Activated naive CD8-positive, alpha-beta T cell treated with anti-CD3 and anti-CD28 coated beads, Interleukin-2, amount 10 ng/mL, durations not matched to agents 7 days and 5 days (primary cell): ENCODE measurements at regions not wholly inside any gene's neighbourhood (a gene's known extent, or its start where the extent isn't known, plus 50 kb on each side); places are given as distances from the start of the nearest gene placed in this dataset.
"Not testable (repeated sequence)": the region's sequence is repeated elsewhere in the genome, so short reads cannot be mapped to it uniquely, and the experiment has no call there.

Experiments used
- ATAC-seq: fragments of 150-1000 bp; cut with Tn5 transposase; one replicate; pipeline ENCODE4 v1.10.0; 2021; ENCODE audit warnings: low read depth, moderate library complexity
- POLR2A ChIA-PET: fragments of 350-600 bp; sonication (Branson Sonifier 250); formaldehyde crosslinking; loops from one replicate; lab custom pipeline; 2021; ENCODE audit warnings: antibody characterized with exemption; lab: Charles Lee
- DNase-seq: peaks from one replicate; pipeline ENCODE4 v3.0.0; 2021
- H3K27ac Mint-ChIP-seq: one replicate; pipeline ENCODE4 v1.8.0; 2022; ENCODE audit warnings: mild to moderate bottlenecking, mixed read lengths
- H3K27me3 Mint-ChIP-seq: one replicate; pipeline ENCODE4 v1.8.0; 2022; ENCODE audit warnings: mild to moderate bottlenecking, moderate library complexity, mixed read lengths
- H3K36me3 Mint-ChIP-seq: one replicate; pipeline ENCODE4 v1.8.0; 2021; ENCODE audit warnings: mild to moderate bottlenecking, mixed read lengths
- H3K4me1 Mint-ChIP-seq: one replicate; pipeline ENCODE4 v1.8.0; 2021; ENCODE audit warnings: mixed read lengths
- H3K4me3 Mint-ChIP-seq: one replicate; pipeline ENCODE4 v1.8.0; 2022; ENCODE audit warnings: mild to moderate bottlenecking, moderate library complexity, mixed read lengths
- H3K9me3 Mint-ChIP-seq: one replicate; pipeline ENCODE4 v1.8.0; 2021; ENCODE audit warnings: mixed read lengths

- no peaks in the 10 kb centered on the region for H3K4me1 Mint-ChIP-seq
- POLR2A ChIA-PET = no interaction called here
- no peaks in the 10 kb centered on the region for H3K36me3 Mint-ChIP-seq
- DNase-seq (no peak), ATAC-seq (no peak)
- H3K4me3 Mint-ChIP-seq = no peak overlapping the region
- H3K27me3 Mint-ChIP-seq = no peaks in the 10 kb centered on the region
- H3K9me3 Mint-ChIP-seq = peaks cover 10% of the 10 kb centered on the region
- no peak overlapping the region for H3K27ac Mint-ChIP-seq
Observed at GRCh38 chr22:27253108-27253902, 548.3 kb downstream of the MN1 start.

- H3K4me1 Mint-ChIP-seq, H3K27ac Mint-ChIP-seq, H3K27me3 Mint-ChIP-seq, DNase-seq, H3K4me3 Mint-ChIP-seq, H3K36me3 Mint-ChIP-seq, POLR2A ChIA-PET, H3K9me3 Mint-ChIP-seq, ATAC-seq: not testable (repeated sequence)
Observed at GRCh38 chr22:27254063-27254462, 547.5 kb downstream of the MN1 start.

- Mint-ChIP-seq H3K4me1 (no peaks in the 10 kb centered on the region), H3K4me3 (no peak overlapping the region), H3K9me3 (peaks cover 10% of the 10 kb centered on the region), H3K27me3 (no peaks in the 10 kb centered on the region), H3K36me3 (no peaks in the 10 kb centered on the region), H3K27ac (no peak overlapping the region)
- POLR2A ChIA-PET = no interaction called here
- no peak for DNase-seq
- ATAC-seq = no peak
Observed at GRCh38 chr22:27255580-27255979, 546.0 kb downstream of the MN1 start.

- no peaks in the 10 kb centered on the region for H3K4me1 Mint-ChIP-seq
- no peak for ATAC-seq
- peaks cover 7% of the 10 kb centered on the region for H3K9me3 Mint-ChIP-seq
- H3K27ac Mint-ChIP-seq = no peak overlapping the region
- H3K4me3 Mint-ChIP-seq = no peak overlapping the region
- no peaks in the 10 kb centered on the region for H3K27me3 Mint-ChIP-seq
- POLR2A ChIA-PET = no interaction called here
- no peaks in the 10 kb centered on the region for H3K36me3 Mint-ChIP-seq
- no peak for DNase-seq
Observed at GRCh38 chr22:27257987-27258386, 543.6 kb downstream of the MN1 start.

GRCh38 chr22:27258616-27259172, 542.9 kb downstream of the MN1 start:
- no peaks in the 10 kb centered on the region for H3K27me3 Mint-ChIP-seq
- DNase-seq = no peak
- no peak overlapping the region for H3K4me3 Mint-ChIP-seq
- no peak for ATAC-seq
- H3K27ac Mint-ChIP-seq = no peak overlapping the region
- POLR2A ChIA-PET = no interaction called here
- H3K4me1 Mint-ChIP-seq = no peaks in the 10 kb centered on the region
- H3K36me3 Mint-ChIP-seq = no peaks in the 10 kb centered on the region
- H3K9me3 Mint-ChIP-seq = peaks cover 11% of the 10 kb centered on the region

- Mint-ChIP-seq H3K4me1 (no peaks in the 10 kb centered on the region), H3K4me3 (no peak overlapping the region), H3K36me3 (no peaks in the 10 kb centered on the region), H3K9me3 (peaks cover 11% of the 10 kb centered on the region), H3K27ac (no peak overlapping the region), H3K27me3 (no peaks in the 10 kb centered on the region)
- POLR2A ChIA-PET = no interaction called here
- no peak for ATAC-seq
- DNase-seq = no peak
Observed at GRCh38 chr22:27259433-27259832, 542.1 kb downstream of the MN1 start.

GRCh38 chr22:27260087-27260698, 541.4 kb downstream of the MN1 start:
- no peak for DNase-seq
- ATAC-seq = no peak
- Mint-ChIP-seq H3K27me3 (no peaks in the 10 kb centered on the region), H3K27ac (no peak overlapping the region), H3K36me3 (no peaks in the 10 kb centered on the region), H3K9me3 (peaks cover 11% of the 10 kb centered on the region), H3K4me1 (no peaks in the 10 kb centered on the region), H3K4me3 (no peak overlapping the region)
- POLR2A ChIA-PET = no interaction called here

- POLR2A ChIA-PET = no interaction called here
- peaks cover 5% of the 10 kb centered on the region for H3K9me3 Mint-ChIP-seq
- H3K4me1 Mint-ChIP-seq = no peaks in the 10 kb centered on the region
- DNase-seq (no peak), ATAC-seq (no peak)
- no peaks in the 10 kb centered on the region for H3K36me3 Mint-ChIP-seq
- no peaks in the 10 kb centered on the region for H3K27me3 Mint-ChIP-seq
- no peak overlapping the region for H3K4me3 Mint-ChIP-seq
- no peak overlapping the region for H3K27ac Mint-ChIP-seq
Observed at GRCh38 chr22:27262361-27262760, 539.2 kb downstream of the MN1 start.

- DNase-seq = no peak
- no peak overlapping the region for H3K27ac Mint-ChIP-seq
- H3K9me3 Mint-ChIP-seq = peaks cover 5% of the 10 kb centered on the region
- H3K36me3 Mint-ChIP-seq = no peaks in the 10 kb centered on the region
- H3K4me1 Mint-ChIP-seq = no peaks in the 10 kb centered on the region
- POLR2A ChIA-PET = no interaction called here
- no peak overlapping the region for H3K4me3 Mint-ChIP-seq
- no peaks in the 10 kb centered on the region for H3K27me3 Mint-ChIP-seq
- no peak for ATAC-seq
Observed at GRCh38 chr22:27264184-27264583, 537.4 kb downstream of the MN1 start.

GRCh38 chr22:27267145-27267544, 534.4 kb downstream of the MN1 start:
- Mint-ChIP-seq H3K27ac (no peak overlapping the region), H3K36me3 (no peaks in the 10 kb centered on the region), H3K27me3 (peaks cover 5% of the 10 kb centered on the region), H3K9me3 (peaks cover 5% of the 10 kb centered on the region), H3K4me1 (no peaks in the 10 kb centered on the region), H3K4me3 (no peak overlapping the region)
- ATAC-seq (no peak), DNase-seq (no peak)
- POLR2A ChIA-PET = no interaction called here

- ATAC-seq (no peak), DNase-seq (no peak)
- Mint-ChIP-seq H3K27ac (no peak overlapping the region), H3K36me3 (no peaks in the 10 kb centered on the region), H3K4me1 (no peaks in the 10 kb centered on the region), H3K9me3 (no peaks in the 10 kb centered on the region), H3K4me3 (no peak overlapping the region), H3K27me3 (peaks cover 5% of the 10 kb centered on the region)
- POLR2A ChIA-PET = no interaction called here
Observed at GRCh38 chr22:27269751-27270543, 531.6 kb downstream of the MN1 start.

GRCh38 chr22:27270818-27271510, 530.6 kb downstream of the MN1 start:
- H3K36me3 Mint-ChIP-seq = no peaks in the 10 kb centered on the region
- no peak overlapping the region for H3K27ac Mint-ChIP-seq
- no peaks in the 10 kb centered on the region for H3K9me3 Mint-ChIP-seq

GRCh38 chr22:27273436-27273835, 528.1 kb downstream of the MN1 start:
- H3K27ac Mint-ChIP-seq = no peak overlapping the region
- POLR2A ChIA-PET = no interaction called here

More at GRCh38 chr22:27270818-27271510, 530.6 kb downstream of the MN1 start:
- H3K4me1 Mint-ChIP-seq = no peaks in the 10 kb centered on the region
- H3K4me3 Mint-ChIP-seq = no peak overlapping the region
- ATAC-seq (no peak), DNase-seq (no peak)
- POLR2A ChIA-PET = no interaction called here
- H3K27me3 Mint-ChIP-seq = peaks cover 5% of the 10 kb centered on the region

More at GRCh38 chr22:27273436-27273835, 528.1 kb downstream of the MN1 start:
- Mint-ChIP-seq H3K4me1 (no peaks in the 10 kb centered on the region), H3K36me3 (no peaks in the 10 kb centered on the region), H3K27me3 (peaks cover 5% of the 10 kb centered on the region), H3K4me3 (no peak overlapping the region), H3K9me3 (no peaks in the 10 kb centered on the region)
- ATAC-seq (no peak), DNase-seq (no peak)
